ENCODE measurements at regions not wholly inside any gene's neighbourhood (a gene's known extent, or its start where the extent isn't known, plus 50 kb on each side); places are given as distances from the start of the nearest gene placed in this dataset.

- no peak for TF ChIP-seq POLR2AphosphoS5 (IDR thresholded peaks at IDR 0.05; ENCODE audit: control insufficient read depth, insufficient read depth, low read depth, low read length)
- TF ChIP-seq YY1 (IDR thresholded peaks at IDR 0.05; ENCODE audit: borderline replicate concordance in 1 of 3, control insufficient read depth in 1 of 3, extremely low read depth in 1 of 3, insufficient read depth in 3 of 3, insufficient read length in 1 of 3, insufficient replicate concordance in 2 of 3, low read depth in 1 of 3, low read length in 2 of 3) = no peak
- no peak for TF ChIP-seq KAT8 (IDR thresholded peaks at IDR 0.05; ENCODE audit: low read depth)
- TF ChIP-seq CEBPZ (IDR thresholded peaks at IDR 0.05; ENCODE audit: borderline replicate concordance, low read depth, low read length) = no peak
- TF ChIP-seq ZNF232 (CRISPR knock-in tag; IDR thresholded peaks at IDR 0.05) = no peak
- TF ChIP-seq, protein P1, sequence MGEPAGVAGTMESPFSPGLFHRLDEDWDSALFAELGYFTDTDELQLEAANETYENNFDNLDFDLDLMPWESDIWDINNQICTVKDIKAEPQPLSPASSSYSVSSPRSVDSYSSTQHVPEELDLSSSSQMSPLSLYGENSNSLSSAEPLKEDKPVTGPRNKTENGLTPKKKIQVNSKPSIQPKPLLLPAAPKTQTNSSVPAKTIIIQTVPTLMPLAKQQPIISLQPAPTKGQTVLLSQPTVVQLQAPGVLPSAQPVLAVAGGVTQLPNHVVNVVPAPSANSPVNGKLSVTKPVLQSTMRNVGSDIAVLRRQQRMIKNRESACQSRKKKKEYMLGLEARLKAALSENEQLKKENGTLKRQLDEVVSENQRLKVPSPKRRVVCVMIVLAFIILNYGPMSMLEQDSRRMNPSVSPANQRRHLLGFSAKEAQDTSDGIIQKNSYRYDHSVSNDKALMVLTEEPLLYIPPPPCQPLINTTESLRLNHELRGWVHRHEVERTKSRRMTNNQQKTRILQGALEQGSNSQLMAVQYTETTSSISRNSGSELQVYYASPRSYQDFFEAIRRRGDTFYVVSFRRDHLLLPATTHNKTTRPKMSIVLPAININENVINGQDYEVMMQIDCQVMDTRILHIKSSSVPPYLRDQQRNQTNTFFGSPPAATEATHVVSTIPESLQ (CRISPR knock-in tag; IDR thresholded peaks at IDR 0.05) = no peak
- TF ChIP-seq SP1 (CRISPR knock-in tag; IDR thresholded peaks at IDR 0.05) = no peak
- no peak for TF ChIP-seq GATA2 (CRISPR knock-in tag; IDR thresholded peaks at IDR 0.05)
- TF ChIP-seq ZBTB49 (CRISPR knock-in tag; IDR thresholded peaks at IDR 0.05; ENCODE audit: borderline replicate concordance) = no peak
- no peak for TF ChIP-seq ZBTB40 (IDR thresholded peaks at IDR 0.05)
- TF ChIP-seq ZBTB40 (CRISPR knock-in tag; IDR thresholded peaks at IDR 0.05) = no peak
- TF ChIP-seq, protein P2, sequence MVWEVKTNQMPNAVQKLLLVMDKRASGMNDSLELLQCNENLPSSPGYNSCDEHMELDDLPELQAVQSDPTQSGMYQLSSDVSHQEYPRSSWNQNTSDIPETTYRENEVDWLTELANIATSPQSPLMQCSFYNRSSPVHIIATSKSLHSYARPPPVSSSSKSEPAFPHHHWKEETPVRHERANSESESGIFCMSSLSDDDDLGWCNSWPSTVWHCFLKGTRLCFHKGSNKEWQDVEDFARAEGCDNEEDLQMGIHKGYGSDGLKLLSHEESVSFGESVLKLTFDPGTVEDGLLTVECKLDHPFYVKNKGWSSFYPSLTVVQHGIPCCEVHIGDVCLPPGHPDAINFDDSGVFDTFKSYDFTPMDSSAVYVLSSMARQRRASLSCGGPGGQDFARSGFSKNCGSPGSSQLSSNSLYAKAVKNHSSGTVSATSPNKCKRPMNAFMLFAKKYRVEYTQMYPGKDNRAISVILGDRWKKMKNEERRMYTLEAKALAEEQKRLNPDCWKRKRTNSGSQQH (CRISPR knock-in tag; IDR thresholded peaks at IDR 0.05) = no peak
These were observed 155.4 kb upstream of the LMO4 start for GRCh38 chr1:87173231-87173630.
